GM19351 (cell line): ENCODE measurements at regions not wholly inside any gene's neighbourhood (a gene's known extent, or its start where the extent isn't known, plus 50 kb on each side); places are given as distances from the start of the nearest gene placed in this dataset.
A peak's percentile ranks its signal among the peaks of the same experiment; 100 is the strongest.

Experiments
- ATAC-seq: cut with Tn5 transposase; IDR thresholded peaks from one replicate; pipeline ENCODE4 v1.9.1; 2021; ENCODE audit warnings: mild to moderate bottlenecking, moderate library complexity; ENCODE audit not compliant: unreplicated experiment

GRCh38 chr4:108529102-108529501 lies 91.3 kb upstream of the RPL34 start:
- ATAC-seq: no peak

GRCh38 chr4:108527723-108528122 lies 92.7 kb upstream of the RPL34 start:
- ATAC-seq: no peak

GRCh38 chr4:108520807-108521206 lies 99.6 kb upstream of the RPL34 start:
- ATAC-seq: no peak

DNA sequence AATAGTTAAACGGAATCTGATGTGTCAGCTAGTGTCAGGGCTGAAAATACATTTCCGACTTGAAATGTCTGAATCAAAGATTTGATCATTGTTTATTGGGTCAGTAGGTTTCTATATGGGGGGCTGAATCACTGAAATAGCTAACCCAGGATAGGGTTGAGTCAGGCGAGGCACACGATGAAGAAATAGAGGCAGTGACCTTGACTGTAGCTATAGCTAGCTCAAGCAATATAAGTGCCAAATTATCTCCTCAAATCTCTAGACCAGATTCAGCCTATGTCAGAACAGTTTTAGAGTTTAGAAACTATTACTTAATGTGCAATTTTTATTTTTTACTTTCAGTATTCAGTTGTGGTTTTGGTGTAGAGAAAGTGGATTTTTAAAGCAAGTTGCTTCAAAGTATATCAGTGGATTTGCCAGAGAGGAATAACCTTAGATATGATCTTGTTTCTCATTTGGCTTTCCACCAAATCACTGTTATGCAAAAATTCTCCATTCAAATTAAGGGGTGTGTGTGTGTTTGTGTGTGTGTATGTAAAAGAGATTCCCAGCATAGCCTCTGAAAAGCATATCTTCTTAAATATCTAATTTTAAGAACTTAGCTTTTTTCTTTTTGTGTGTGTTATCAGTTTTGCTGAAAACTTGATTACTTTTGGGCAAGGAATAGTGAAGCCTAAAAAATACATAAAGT lies 100.3 kb upstream of the RPL34 start:
- no peak for ATAC-seq

- no peak for ATAC-seq
These were observed 101.1 kb upstream of the RPL34 start for GRCh38 chr4:108519208-108519833.

DNA sequence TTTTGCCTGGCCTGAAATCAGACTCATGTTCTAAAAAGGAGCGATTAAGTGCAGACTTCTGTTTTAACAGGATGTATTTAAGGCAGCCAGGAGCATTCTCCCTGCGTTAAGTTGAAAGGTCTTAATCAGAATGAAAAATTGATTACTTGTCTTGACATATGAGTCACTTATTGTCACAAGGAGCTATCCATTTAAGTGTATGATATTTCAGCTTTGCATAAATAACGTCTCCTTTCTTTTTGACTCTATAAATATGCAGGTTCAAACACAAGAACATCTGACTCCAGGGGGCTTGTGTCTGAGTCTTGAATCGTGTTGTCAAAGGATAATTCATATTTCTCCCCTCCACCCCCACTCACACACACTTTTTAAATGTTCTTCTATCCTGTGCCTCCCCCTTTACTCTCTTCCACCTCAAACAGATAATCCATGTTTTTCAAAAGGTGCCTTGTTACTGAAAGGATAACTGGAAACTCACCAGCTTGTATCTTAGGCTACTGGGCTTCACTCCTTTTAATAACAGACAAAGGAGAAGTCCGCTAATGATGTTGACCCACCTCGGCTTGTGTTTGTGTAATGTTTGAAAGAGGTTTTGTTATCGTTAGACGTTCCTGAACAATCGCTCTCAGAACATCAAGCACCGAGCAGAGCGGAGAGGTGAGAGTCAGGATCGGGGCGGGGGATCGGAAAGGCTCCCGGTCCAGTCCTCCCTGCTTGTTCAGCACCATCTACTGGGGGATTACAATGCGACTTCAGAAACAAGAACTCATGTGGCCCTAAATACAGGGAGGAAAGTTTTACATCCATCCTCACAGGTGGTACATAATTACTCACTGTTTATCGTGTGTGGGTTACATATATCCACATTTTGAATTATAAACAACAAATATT lies 107.5 kb upstream of the RPL34 start:
- no peak for ATAC-seq

DNA sequence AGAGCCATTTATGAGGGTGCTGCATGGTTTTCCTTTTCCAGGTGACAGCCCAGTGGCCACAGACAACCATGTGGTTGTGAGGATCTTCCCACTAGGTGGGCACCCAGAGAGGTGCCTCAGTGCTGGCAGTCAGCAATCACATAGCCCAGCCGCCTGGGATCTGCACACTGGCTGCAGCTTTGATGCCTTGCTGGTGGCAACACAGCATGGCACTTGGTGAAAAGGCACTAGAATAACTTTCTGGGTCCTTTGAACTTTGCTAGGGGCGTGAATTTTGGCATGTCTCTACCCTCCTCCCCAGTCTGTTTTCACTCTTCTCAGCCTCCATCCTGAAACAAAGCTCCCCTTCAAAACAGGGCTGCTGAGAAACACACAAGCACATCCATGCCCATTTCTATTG lies 108.8 kb upstream of the RPL34 start:
- no peak for ATAC-seq

DNA sequence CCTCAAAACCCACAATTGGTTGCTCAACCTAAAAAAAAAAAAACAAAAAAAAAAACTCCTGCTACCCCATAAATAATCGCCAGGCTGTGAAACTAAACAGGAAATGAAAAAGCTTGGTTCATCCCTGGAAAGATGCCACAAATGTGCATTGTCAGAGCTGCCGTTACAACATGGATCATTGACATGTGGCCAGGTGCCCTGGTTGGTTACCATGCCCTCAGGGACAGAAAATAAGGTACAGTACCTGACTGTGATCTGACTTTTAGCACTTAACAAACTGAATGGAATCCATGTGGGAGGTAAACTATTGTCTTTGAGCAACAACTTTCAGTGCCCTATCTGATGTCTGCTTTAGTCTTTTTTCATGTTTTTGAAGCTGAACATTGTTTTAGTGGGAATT lies 118.0 kb upstream of the RPL34 start:
- ATAC-seq: no peak

GRCh38 chr4:108498925-108499324 lies 121.5 kb upstream of the RPL34 start:
- no peak for ATAC-seq

DNA sequence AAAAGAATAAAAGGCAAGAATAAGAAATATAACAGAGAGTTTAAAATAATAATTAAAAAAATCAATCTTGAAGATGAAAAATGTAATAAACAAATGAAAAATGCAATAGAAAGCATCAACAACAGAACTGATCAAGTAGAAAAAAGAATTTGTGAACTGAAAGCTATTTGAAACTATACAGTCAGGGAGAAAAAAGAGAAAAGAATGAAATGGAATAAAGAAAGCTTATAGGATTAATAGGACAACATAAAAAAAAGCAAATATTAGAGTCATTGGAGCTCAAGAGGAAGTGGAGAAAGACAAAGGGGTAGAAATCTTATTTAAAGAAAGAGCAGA lies 126.8 kb upstream of the RPL34 start:
- no peak for ATAC-seq

- ATAC-seq: peak; percentile 67
These were observed 127.4 kb upstream of the RPL34 start for GRCh38 chr4:108492816-108493595.

GRCh38 chr4:108488865-108489264 lies 131.5 kb upstream of the RPL34 start:
- ATAC-seq: no peak

GRCh38 chr4:108486046-108486445 lies 134.3 kb upstream of the RPL34 start:
- no peak for ATAC-seq

DNA sequence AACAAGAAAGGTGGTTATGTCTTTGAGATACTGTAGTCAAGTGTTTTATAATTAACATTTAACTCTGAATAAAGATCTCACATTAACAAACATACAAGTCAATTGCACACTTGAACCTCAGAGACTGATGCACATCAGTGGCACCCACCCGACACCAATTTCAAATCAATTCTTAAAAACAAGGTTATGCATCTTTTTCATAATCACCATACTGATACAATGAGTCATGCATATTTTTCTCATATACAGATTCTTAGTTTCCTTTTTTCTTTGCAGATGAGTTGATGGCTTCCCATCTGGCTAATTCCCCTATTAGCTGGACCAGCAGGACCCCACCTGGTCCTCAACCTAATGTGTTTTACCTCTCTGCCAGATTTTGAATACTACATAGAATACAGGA lies 136.2 kb upstream of the RPL34 start:
- no peak for ATAC-seq

GRCh38 chr4:108483650-108484049 lies 136.7 kb upstream of the RPL34 start:
- no peak for ATAC-seq

DNA sequence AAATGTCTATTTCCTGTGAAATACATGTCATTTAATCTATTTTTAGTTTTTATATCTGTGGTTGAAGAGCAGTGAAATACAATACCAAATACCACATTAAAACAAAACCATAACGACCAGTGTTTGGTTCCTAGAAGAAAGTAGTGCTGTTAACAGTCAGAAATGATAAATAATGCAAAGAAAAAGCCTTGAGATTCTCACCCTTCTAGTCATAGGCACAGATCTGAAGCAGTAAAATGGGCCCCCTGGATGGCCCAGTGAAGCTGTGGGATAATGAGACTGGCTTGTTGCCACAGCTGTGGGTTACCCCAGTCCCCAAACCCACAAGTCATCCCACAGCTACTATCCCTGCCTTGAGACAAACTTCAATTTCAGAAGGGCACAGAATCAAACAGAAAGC lies 137.3 kb upstream of the RPL34 start:
- no peak for ATAC-seq

- ATAC-seq: no peak
These were observed 139.5 kb upstream of the RPL34 start for GRCh38 chr4:108480881-108481280.

DNA sequence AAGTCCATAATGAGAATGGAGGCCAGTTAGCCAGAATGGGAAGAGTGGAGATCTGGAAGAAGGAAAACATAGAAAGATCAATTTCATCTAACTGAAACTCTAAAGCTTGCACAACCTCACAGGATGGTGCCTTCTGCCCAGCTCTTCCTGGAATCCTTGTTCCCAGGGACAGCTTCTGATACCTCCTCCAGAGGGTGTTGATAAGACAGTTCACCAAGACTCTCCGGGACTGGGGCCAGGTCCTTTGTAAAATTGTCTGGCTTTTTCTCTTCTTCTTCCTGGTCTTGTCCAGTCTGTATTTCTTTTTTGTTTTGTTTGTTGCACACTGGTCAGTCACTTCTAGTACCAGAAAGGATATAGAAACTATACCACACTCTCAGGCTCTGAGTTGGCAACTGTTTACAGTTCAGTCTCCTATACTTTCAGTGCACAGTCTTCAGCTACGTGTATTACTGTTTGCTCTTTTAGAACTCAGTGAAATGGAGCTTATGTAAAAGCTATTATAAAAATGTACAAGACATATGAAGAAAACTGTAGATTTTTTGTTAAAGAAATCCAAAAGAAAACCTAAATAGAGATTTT lies 142.8 kb upstream of the RPL34 start:
- ATAC-seq: no peak

DNA sequence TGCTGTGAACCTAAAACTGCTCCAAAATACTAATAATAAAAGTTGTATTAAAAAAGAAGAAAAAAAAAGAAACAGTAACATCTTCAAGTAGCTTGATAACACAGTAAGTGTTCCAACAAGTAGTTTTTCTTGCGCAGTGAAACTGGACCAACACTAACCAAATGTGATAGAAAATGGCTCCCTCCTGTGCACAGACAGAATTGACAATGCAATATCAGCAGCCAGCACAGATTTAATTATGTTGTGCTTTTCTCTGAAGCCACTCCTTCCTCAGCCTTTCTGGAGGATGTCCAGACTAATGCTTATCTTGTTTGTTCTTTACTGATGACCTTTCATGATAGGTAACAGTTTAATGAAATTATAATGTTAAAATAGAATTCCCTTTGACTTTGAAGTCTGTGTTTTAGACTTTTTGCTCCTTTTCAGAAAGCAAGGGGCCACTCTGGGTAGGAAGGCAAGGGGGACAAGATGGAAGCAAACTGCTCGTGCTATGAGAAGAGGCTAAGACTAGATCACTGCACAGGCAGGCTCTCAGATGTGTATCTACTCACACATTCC lies 147.1 kb upstream of the RPL34 start:
- ATAC-seq: no peak
